SK-N-SH (cell line): ENCODE measurements at regions not wholly inside any gene's neighbourhood (a gene's known extent, or its start where the extent isn't known, plus 50 kb on each side); places are given as distances from the start of the nearest gene placed in this dataset.

Source experiments
- CTCF ChIA-PET: fragments of 300-600, 350-600 bp; formaldehyde crosslinking; extraction: SDS; loops from one replicate; lab custom pipeline; 2021; lab: Yijun Ruan, JAX
- POLR2A ChIA-PET: fragments of 350-600 bp; sonication (Branson Sonifier 250); formaldehyde crosslinking; extraction: SDS; loops from one replicate; lab custom pipeline; 2020; ENCODE audit warnings: antibody characterized with exemption, inconsistent platforms; lab: Yijun Ruan, JAX
- DNase-seq: peaks from one replicate; pipeline ENCODE4 v3.0.0; 2012
- H2AFZ ChIP-seq: fragments of 200-600 bp; sonication (generic); 2 replicates; pipeline ENCODE4 v1.8.1; 2016; ENCODE audit warnings: antibody characterized with exemption, mild to moderate bottlenecking, low read depth
- H3F3A ChIP-seq: fragments of 200-600 bp; sonication (generic); replicated peaks from 2 replicates; pipeline ENCODE3; 2016; ENCODE audit warnings: antibody characterized with exemption, mild to moderate bottlenecking; ENCODE audit not compliant: insufficient read depth
- H3K27ac ChIP-seq, 2 experiments: fragments of 200-500 bp in 1 of 2; fragments of 200-600 bp in 1 of 2; sonication (Bioruptor generic) in 1 of 2; sonication (generic), shearing (Covaris generic) in 1 of 2; 2 replicates each; pipeline versions ENCODE4 v1.5.1 to v1.6.1; 2014 to 2016; ENCODE audit warnings: low read depth in 2 of 2, inconsistent platforms in 1 of 2, low read length in 1 of 2, mild to moderate bottlenecking in 1 of 2, mixed read lengths in 1 of 2
- H3K27me3 ChIP-seq: fragments of 200-600 bp; sonication (generic), shearing (Covaris generic); 2 replicates; pipeline ENCODE4 v1.6.1; 2016; ENCODE audit warnings: mixed run types; ENCODE audit not compliant: insufficient read depth
- H3K36me3 ChIP-seq, 2 experiments: fragments of 200-500 bp in 1 of 2; fragments of 200-600 bp in 1 of 2; sonication (Bioruptor generic) in 1 of 2; sonication (generic) in 1 of 2; replicated peaks in 1 of 2; 2 replicates each; pipeline versions ENCODE3 to v1.5.1; 2014 to 2016; ENCODE audit warnings: low read length in 1 of 2, mild to moderate bottlenecking in 1 of 2; ENCODE audit not compliant: insufficient read depth in 2 of 2, control insufficient read depth in 1 of 2
- H3K4me1 ChIP-seq, 2 experiments: fragments of 200-500 bp in 1 of 2; fragments of 200-600 bp in 1 of 2; sonication (Bioruptor generic) in 1 of 2; sonication (generic), shearing (Covaris generic) in 1 of 2; 2 replicates each; pipeline versions ENCODE4 v1.5.1 to v1.6.1; 2014 to 2016; ENCODE audit warnings: low read depth in 1 of 2, low read length in 1 of 2, mixed run types in 1 of 2; ENCODE audit not compliant: insufficient read depth in 2 of 2, control insufficient read depth in 1 of 2
- H3K4me2 ChIP-seq: fragments of 200-600 bp; sonication (generic), shearing (Covaris generic); 2 replicates; pipeline ENCODE4 v1.6.1; 2017; ENCODE audit warnings: mixed run types
- H3K4me3 ChIP-seq, 2 experiments: fragments of 200-500 bp in 1 of 2; fragments of 200-600 bp in 1 of 2; sonication (Bioruptor generic) in 1 of 2; sonication (generic), shearing (Covaris generic) in 1 of 2; 2 replicates each; pipeline versions ENCODE4 v1.5.1 to v1.8.1; 2014 to 2016; ENCODE audit warnings: low read depth in 2 of 2, inconsistent platforms in 1 of 2, low read length in 1 of 2, mild to moderate bottlenecking in 1 of 2, mixed read lengths in 1 of 2, moderate library complexity in 1 of 2
- H3K79me2 ChIP-seq: fragments of 200-600 bp; sonication (generic); 2 replicates; pipeline ENCODE4 v1.8.1; 2017; ENCODE audit warnings: mild to moderate bottlenecking; ENCODE audit not compliant: insufficient read depth
- H3K9ac ChIP-seq: fragments of 200-600 bp; sonication (generic); 2 replicates; pipeline ENCODE4 v1.6.1; 2017; ENCODE audit warnings: mixed run types
- H3K9me2 ChIP-seq: fragments of 200-600 bp; sonication (generic); 2 replicates; pipeline ENCODE4 v1.6.1; 2017; ENCODE audit warnings: mixed run types
- H3K9me3 ChIP-seq: fragments of 200-600 bp; sonication (generic); 2 replicates; pipeline ENCODE4 v1.6.1; 2017; ENCODE audit warnings: mixed run types, mild to moderate bottlenecking, moderate library complexity
- H4K20me1 ChIP-seq: fragments of 200-600 bp; sonication (generic); 2 replicates; pipeline ENCODE4 v1.6.1; 2017; ENCODE audit warnings: mild to moderate bottlenecking, mixed run types; ENCODE audit not compliant: insufficient read depth
- EP300 ChIP-seq, 2 experiments: IDR thresholded peaks; 2 replicates each; pipeline versions ENCODE4 v1.4.0 to v1.6.1; 2012; ENCODE audit warnings: borderline replicate concordance in 1 of 2, low read depth in 1 of 2, low read length in 1 of 2
- FOXJ3 ChIP-seq: sonication (generic); formaldehyde crosslinking; IDR thresholded peaks from 2 replicates; pipeline ENCODE4 v1.5.1; 2020; ENCODE audit warnings: mild to moderate bottlenecking, missing genetic modification reagents
- NFIC ChIP-seq: IDR thresholded peaks from 2 replicates; pipeline ENCODE4 v1.4.0; 2012; ENCODE audit warnings: borderline replicate concordance
- POLR2AphosphoS5 ChIP-seq: IDR thresholded peaks from 2 replicates; pipeline ENCODE4 v1.6.1; 2012; ENCODE audit warnings: low read depth, low read length
- RAD21 ChIP-seq: IDR thresholded peaks from 2 replicates; pipeline ENCODE4 v1.6.1; 2012; ENCODE audit warnings: mild to moderate bottlenecking, low read length
- TAF1 ChIP-seq: IDR thresholded peaks from 2 replicates; pipeline ENCODE4 v1.6.1; 2012; ENCODE audit warnings: low read depth, mild to moderate bottlenecking, low read length, moderate library complexity, borderline replicate concordance
- TCF12 ChIP-seq: IDR thresholded peaks from 2 replicates; pipeline ENCODE4 v1.4.0; 2012
- YY1 ChIP-seq: IDR thresholded peaks from 2 replicates; pipeline ENCODE4 v1.4.0; 2012; ENCODE audit warnings: low read depth, mild to moderate bottlenecking
- WGBS: methylation state at CpG from one replicate; pipeline ENCODE4 v1.1.6; 2017; ENCODE audit warnings: low lambda C conversion rate; 5-methylcytosine and 5-hydroxymethylcytosine counted together
- TF ChIP-seq, protein P1 (sequence below): IDR thresholded peaks from 2 replicates; pipeline ENCODE4 v1.4.0; 2012; ENCODE audit warnings: low read depth, borderline replicate concordance
- TF ChIP-seq, protein P2 (sequence below): IDR thresholded peaks from 2 replicates; pipeline ENCODE4 v1.4.0; 2012; ENCODE audit warnings: low read depth, borderline replicate concordance
- TF ChIP-seq, protein P3 (sequence below): IDR thresholded peaks from 2 replicates; pipeline ENCODE4 v1.6.1; 2012; ENCODE audit warnings: mild to moderate bottlenecking, low read depth, low read length, moderate library complexity

DNA sequence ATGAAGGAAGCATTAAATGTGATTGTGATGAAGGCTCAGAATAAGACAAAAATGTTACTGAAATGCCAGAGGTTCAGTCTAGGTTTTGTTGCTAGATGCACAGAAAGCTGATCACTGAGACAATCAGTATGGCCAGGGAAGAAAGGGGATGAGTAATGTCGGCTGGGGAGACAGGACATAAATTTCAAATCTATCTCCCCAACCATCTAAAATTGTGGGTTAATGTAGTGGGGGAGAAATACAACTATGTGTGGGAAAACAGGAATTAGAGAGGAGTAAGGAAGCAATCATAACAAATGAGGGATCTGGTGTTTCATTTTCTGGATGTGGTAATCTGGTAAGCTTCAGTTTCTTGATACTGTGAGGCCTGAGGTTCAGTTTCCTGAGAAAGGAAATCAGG, 1111.0 kb downstream of the XPNPEP1 start (continued):
- TF ChIP-seq, protein P1, sequence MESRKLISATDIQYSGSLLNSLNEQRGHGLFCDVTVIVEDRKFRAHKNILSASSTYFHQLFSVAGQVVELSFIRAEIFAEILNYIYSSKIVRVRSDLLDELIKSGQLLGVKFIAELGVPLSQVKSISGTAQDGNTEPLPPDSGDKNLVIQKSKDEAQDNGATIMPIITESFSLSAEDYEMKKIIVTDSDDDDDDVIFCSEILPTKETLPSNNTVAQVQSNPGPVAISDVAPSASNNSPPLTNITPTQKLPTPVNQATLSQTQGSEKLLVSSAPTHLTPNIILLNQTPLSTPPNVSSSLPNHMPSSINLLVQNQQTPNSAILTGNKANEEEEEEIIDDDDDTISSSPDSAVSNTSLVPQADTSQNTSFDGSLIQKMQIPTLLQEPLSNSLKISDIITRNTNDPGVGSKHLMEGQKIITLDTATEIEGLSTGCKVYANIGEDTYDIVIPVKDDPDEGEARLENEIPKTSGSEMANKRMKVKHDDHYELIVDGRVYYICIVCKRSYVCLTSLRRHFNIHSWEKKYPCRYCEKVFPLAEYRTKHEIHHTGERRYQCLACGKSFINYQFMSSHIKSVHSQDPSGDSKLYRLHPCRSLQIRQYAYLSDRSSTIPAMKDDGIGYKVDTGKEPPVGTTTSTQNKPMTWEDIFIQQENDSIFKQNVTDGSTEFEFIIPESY, result peak; percentile 33; the same call in 1 of the 2 replicates
- peak; percentile 49; the same call in 1 of the 2 replicates for TF ChIP-seq POLR2AphosphoS5
- TF ChIP-seq, protein P2, sequence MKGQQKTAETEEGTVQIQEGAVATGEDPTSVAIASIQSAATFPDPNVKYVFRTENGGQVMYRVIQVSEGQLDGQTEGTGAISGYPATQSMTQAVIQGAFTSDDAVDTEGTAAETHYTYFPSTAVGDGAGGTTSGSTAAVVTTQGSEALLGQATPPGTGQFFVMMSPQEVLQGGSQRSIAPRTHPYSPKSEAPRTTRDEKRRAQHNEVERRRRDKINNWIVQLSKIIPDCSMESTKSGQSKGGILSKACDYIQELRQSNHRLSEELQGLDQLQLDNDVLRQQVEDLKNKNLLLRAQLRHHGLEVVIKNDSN, result no peak
- TF ChIP-seq EP300 (IDR thresholded peaks at IDR 0.05; ENCODE audit: borderline replicate concordance in 1 of 2, low read depth in 1 of 2, low read length in 1 of 2), result peak in 1 of 2 experiments; percentile 96; a peak in 3 of 4 replicates
- peak; percentile 95 for TF ChIP-seq TCF12
- peak; percentile 83 for TF ChIP-seq NFIC
- TF ChIP-seq YY1, result no peak
- TF ChIP-seq, protein P3, sequence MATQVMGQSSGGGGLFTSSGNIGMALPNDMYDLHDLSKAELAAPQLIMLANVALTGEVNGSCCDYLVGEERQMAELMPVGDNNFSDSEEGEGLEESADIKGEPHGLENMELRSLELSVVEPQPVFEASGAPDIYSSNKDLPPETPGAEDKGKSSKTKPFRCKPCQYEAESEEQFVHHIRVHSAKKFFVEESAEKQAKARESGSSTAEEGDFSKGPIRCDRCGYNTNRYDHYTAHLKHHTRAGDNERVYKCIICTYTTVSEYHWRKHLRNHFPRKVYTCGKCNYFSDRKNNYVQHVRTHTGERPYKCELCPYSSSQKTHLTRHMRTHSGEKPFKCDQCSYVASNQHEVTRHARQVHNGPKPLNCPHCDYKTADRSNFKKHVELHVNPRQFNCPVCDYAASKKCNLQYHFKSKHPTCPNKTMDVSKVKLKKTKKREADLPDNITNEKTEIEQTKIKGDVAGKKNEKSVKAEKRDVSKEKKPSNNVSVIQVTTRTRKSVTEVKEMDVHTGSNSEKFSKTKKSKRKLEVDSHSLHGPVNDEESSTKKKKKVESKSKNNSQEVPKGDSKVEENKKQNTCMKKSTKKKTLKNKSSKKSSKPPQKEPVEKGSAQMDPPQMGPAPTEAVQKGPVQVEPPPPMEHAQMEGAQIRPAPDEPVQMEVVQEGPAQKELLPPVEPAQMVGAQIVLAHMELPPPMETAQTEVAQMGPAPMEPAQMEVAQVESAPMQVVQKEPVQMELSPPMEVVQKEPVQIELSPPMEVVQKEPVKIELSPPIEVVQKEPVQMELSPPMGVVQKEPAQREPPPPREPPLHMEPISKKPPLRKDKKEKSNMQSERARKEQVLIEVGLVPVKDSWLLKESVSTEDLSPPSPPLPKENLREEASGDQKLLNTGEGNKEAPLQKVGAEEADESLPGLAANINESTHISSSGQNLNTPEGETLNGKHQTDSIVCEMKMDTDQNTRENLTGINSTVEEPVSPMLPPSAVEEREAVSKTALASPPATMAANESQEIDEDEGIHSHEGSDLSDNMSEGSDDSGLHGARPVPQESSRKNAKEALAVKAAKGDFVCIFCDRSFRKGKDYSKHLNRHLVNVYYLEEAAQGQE, result 0 out of 2 replicates have a peak, but pooled peaks have one; percentile 32

DNA sequence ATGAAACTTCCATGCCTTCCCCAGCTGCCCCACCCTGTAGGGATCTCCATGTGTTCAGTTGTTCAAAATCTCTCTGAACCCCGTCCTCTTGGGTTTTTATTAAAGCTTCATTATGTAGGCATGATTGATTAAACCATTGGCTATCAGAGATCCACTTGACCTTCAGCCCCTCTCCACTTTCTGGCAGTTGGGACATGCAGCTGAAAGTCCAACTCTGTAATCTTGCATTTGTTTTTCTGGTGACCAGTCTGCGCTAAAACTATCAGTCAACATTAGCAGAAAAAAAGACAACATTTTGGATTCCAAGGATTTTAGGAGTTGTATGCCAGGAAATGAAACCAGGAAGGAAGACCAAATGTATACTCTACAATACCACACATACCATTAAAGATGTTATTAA, 1115.1 kb downstream of the XPNPEP1 start:
- TF ChIP-seq RAD21 (no peak), FOXJ3 (CRISPR knock-in tag) (no peak), TAF1 (no peak)
- TF ChIP-seq, all 33 proteins: peak for 0
- Histone ChIP-seq H3K27me3 (no peaks in the 10 kb centered on the region), H3K27ac (no peak overlapping the region), H2AFZ (no peak overlapping the region; the same call in 1 of the 2 replicates), H3K36me3 (no peaks in the 10 kb centered on the region), H3K9me2 (no peaks in the 10 kb centered on the region; the same call in 1 of the 2 replicates), H3K4me1 (peaks cover 0 to 14% of the 10 kb centered on the region in 2 experiments; a peak in 1 of 4 replicates), H3F3A (peaks cover 16% of the 10 kb centered on the region), H3K9ac (no peak overlapping the region), H3K79me2 (no peaks in the 10 kb centered on the region), H3K9me3 (no peaks in the 10 kb centered on the region), H4K20me1 (no peaks in the 10 kb centered on the region), H3K4me2 (no peak overlapping the region), H3K4me3 (no peak overlapping the region)
- ChIA-PET CTCF (no interaction called here), POLR2A (no interaction called here)
- 79% methylated on average over 2 of the region's 2 CpGs for WGBS
- no peak for DNase-seq
